NCI-H82 treated with DMSO at 0.1 percent for 48 hours (cell line): ENCODE measurements at regions not wholly inside any gene's neighbourhood (a gene's known extent, or its start where the extent isn't known, plus 50 kb on each side); places are given as distances from the start of the nearest gene placed in this dataset.

Experiments
- DNase-seq: peaks from one replicate; lab custom pipeline; 2025; ENCODE audit not compliant: unreplicated experiment; lab: John Stamatoyannopoulos, UW

- DNase-seq, result peak; percentile 5
Measured at GRCh38 chr3:189108067-189108466, 63.7 kb upstream of the TPRG1 start.

DNA sequence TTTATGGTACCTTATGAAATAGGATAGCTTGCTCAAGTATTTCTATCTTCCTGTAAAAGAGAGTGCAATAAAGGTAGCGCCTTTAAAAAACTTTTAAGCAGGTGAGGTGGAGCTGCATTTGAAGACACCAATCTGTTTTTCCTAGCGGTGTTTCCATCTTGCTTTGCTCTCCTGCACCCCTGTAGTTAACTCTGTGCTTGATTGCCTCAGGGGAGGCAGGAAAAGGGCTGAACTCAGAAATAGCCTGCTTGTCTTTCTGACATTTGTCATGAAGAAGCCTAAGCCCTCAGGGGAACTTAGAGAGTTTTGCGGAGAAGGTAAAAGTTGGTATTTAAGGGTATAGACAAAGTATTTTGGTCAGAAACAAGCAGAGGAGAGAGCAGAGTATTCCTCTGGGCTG lies 63.0 kb upstream of the TPRG1 start:
- no peak for DNase-seq

GRCh38 chr3:189109145-189109544 lies 62.6 kb upstream of the TPRG1 start:
- DNase-seq, result no peak

- DNase-seq, result no peak
Measured at GRCh38 chr3:189117087-189117486, 54.7 kb upstream of the TPRG1 start.

GRCh38 chr3:189118896-189119295 lies 52.9 kb upstream of the TPRG1 start:
- DNase-seq, result no peak

DNA sequence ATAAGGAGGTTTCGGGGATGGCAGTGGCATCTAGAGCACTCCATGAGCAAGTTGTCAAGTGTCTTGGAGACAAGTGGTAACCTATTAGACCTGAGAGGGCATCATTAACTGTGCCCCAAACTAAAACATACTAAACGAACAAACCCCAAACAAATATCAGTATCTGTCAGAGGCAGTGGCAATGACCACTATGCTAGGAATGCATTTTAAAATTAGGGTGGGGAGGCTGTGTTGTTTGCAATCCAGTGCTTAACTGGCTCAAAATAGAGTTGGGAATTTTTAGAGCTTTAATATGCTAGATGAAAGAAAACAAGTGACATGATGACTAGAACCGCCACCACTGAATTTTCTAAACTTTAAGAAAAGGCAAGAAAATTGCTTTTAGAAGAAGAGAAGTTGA lies 51.8 kb upstream of the TPRG1 start:
- no peak for DNase-seq

DNA sequence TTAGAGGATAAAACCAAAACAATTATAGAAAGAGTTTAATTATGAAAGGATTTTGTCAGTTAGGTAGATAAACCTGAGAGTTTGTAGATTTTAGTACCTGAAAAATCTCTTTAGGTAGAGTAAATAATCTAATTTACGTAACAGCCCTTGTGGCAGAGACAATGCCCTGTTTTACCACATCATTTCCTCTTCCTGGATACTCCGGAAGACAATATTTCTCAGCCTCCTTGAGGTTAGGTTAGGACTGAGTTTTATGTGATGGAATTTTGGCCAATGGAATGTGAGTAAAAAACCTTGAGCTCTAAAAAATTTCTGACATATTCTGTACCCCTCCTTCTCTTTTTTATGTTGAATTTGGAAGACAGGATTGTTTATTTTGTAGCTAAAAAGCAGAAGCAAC lies 50.7 kb upstream of the TPRG1 start:
- DNase-seq, result no peak
